Rectal smooth muscle tissue (tissue), 1 donor: ENCODE measurements at regions not wholly inside any gene's neighbourhood (a gene's known extent, or its start where the extent isn't known, plus 50 kb on each side); places are given as distances from the start of the nearest gene placed in this dataset.

Source experiments
- H3K27ac ChIP-seq: one replicate; pipeline ENCODE4 v1.7.0; 2013; ENCODE audit warnings: low read depth, low read length, inconsistent platforms
- H3K27me3 ChIP-seq: one replicate; pipeline ENCODE4 v1.7.0; 2013; ENCODE audit warnings: low read length; ENCODE audit not compliant: control insufficient read depth, insufficient read depth
- H3K36me3 ChIP-seq: one replicate; pipeline ENCODE4 v1.7.0; 2013; ENCODE audit warnings: low read length; ENCODE audit not compliant: control insufficient read depth, insufficient read depth
- H3K4me1 ChIP-seq: one replicate; pipeline ENCODE4 v1.7.0; 2013; ENCODE audit warnings: low read length; ENCODE audit not compliant: control insufficient read depth, insufficient read depth
- H3K4me3 ChIP-seq: one replicate; pipeline ENCODE4 v1.7.0; 2013; ENCODE audit warnings: low read length
- H3K9ac ChIP-seq: one replicate; pipeline ENCODE4 v1.7.0; 2013; ENCODE audit warnings: low read length

DNA sequence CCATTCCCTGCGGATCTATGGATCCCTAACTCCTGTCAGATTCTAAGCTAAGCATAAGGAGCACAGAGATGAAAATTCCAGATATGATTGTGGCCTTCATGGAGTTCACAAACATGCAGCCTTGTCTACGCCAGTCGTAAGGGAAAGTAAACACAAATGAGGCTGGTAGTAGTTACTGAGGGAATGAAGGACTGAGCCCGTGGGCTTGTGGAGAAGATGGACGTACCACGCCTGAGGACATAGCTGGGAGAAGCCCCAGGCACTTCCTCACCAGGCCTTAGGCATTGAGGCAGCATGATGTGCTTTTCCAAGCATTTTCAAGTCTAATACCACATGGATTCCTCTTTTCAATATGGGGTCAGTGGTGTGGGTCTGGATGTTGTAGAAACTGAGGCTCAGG lies 515.2 kb downstream of the BCL11B start:
- Histone ChIP-seq H3K4me3 (no peak overlapping the region), H3K27ac (no peak overlapping the region), H3K27me3 (no peaks in the 10 kb centered on the region), H3K9ac (no peak overlapping the region), H3K36me3 (no peaks in the 10 kb centered on the region), H3K4me1 (no peaks in the 10 kb centered on the region)

DNA sequence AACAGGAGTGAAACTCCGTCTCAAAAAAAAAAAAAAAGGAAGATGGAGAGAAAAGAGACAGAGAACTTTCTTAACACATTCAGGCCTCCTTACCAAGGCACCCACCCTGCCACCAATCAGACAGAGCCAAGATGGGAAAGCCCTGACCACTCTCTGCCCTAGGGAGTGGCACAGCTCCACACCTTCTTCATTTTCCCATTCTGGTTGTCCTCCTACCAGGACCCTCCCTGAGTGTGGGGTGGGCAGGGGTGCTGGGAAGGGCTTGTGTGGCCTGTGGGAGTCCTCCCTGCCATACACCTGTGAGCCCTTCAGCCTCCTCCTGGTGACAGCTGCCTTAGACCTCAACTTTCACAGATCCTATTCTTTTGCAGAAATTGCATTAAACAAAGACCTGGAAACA lies 513.6 kb downstream of the BCL11B start:
- Histone ChIP-seq H3K27ac (no peak overlapping the region), H3K9ac (no peak overlapping the region), H3K4me3 (no peak overlapping the region), H3K4me1 (no peaks in the 10 kb centered on the region), H3K36me3 (no peaks in the 10 kb centered on the region), H3K27me3 (no peaks in the 10 kb centered on the region)

GRCh38 chr14:98761993-98762392 lies 510.0 kb downstream of the BCL11B start:
- Histone ChIP-seq H3K9ac (no peak overlapping the region), H3K27ac (no peak overlapping the region), H3K36me3 (no peaks in the 10 kb centered on the region), H3K4me3 (no peak overlapping the region), H3K27me3 (no peaks in the 10 kb centered on the region), H3K4me1 (no peaks in the 10 kb centered on the region)

DNA sequence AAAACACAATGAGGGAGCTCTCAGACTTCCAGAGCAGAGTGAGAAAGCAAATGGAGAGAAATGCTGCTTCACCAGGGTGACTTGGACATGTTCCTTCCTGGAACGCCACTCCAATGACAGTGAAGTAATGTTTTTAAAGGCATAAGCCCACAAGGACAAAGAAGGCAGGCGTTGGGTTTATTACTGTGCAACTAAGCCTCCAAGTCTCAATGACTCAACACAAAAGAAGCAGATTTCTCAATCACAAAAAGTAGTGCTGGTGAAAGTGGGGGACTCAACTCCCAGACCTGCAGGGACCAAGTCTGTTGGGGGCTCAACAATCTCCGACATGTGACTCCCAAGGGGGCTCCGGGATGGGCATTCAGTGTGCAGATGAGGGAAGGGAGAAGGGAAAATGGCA lies 505.2 kb downstream of the BCL11B start:
- H3K4me3 ChIP-seq, result no peak overlapping the region
- H3K9ac ChIP-seq, result no peak overlapping the region
- H3K27ac ChIP-seq, result no peak overlapping the region
- H3K36me3 ChIP-seq, result no peaks in the 10 kb centered on the region
- H3K4me1 ChIP-seq, result no peaks in the 10 kb centered on the region
- no peaks in the 10 kb centered on the region for H3K27me3 ChIP-seq

GRCh38 chr14:98769326-98769725 lies 502.7 kb downstream of the BCL11B start:
- Histone ChIP-seq H3K36me3 (no peaks in the 10 kb centered on the region), H3K4me3 (no peak overlapping the region), H3K9ac (no peak overlapping the region), H3K4me1 (no peaks in the 10 kb centered on the region), H3K27me3 (no peaks in the 10 kb centered on the region), H3K27ac (no peak overlapping the region)

DNA sequence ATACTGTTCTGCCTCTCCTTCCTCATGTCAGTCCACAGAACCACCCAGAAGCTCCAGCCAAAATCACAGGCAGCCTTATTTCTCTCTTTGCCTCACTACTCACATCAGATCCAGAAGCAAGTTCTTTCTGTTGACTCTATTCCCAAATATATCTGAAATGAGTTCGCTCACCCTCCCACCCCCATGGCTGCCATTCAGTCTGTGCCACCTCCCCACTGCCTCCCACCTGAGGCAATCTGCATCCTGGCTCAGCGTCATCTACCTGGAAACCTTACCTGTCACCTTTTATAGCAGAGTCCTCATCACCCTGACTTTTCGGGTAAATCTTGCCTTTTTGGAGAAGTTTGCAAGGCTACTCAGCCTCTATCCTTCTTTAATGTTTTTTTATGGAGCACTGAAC lies 501.8 kb downstream of the BCL11B start:
- Histone ChIP-seq H3K4me1 (no peaks in the 10 kb centered on the region), H3K27me3 (no peaks in the 10 kb centered on the region), H3K36me3 (no peaks in the 10 kb centered on the region), H3K27ac (no peak overlapping the region), H3K4me3 (no peak overlapping the region), H3K9ac (no peak overlapping the region)

- H3K36me3 ChIP-seq, result no peaks in the 10 kb centered on the region
- no peaks in the 10 kb centered on the region for H3K27me3 ChIP-seq
- no peak overlapping the region for H3K4me3 ChIP-seq
- H3K27ac ChIP-seq, result no peak overlapping the region
- no peak overlapping the region for H3K9ac ChIP-seq
- H3K4me1 ChIP-seq, result no peaks in the 10 kb centered on the region
These were observed 498.2 kb downstream of the BCL11B start for GRCh38 chr14:98773814-98774213.

GRCh38 chr14:98775892-98776291 lies 496.1 kb downstream of the BCL11B start:
- no peaks in the 10 kb centered on the region for H3K36me3 ChIP-seq
- H3K27me3 ChIP-seq, result no peaks in the 10 kb centered on the region
- no peak overlapping the region for H3K27ac ChIP-seq
- H3K4me3 ChIP-seq, result no peak overlapping the region
- no peaks in the 10 kb centered on the region for H3K4me1 ChIP-seq
- H3K9ac ChIP-seq, result no peak overlapping the region

DNA sequence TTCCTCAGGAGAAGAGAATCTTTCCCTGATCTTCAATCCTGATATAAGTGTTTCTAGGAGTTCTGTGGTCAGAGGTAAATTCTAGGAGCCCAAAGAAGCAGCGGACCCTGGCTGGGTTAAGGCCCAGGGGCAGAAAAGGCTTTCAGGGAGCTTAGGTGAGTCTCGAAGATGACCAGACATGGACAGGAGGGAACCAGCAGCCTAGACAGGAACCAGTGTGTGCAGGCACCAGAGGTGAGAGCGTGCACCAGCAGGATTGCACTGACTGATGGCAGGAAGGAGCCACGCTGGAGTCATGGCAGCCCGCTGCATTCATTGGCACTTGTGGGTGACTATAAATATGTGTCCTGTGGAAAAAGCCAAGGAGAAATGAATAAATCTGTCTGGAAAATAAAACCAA lies 489.9 kb downstream of the BCL11B start:
- H3K27ac ChIP-seq, result no peak overlapping the region
- H3K4me3 ChIP-seq, result no peak overlapping the region
- no peaks in the 10 kb centered on the region for H3K27me3 ChIP-seq

GRCh38 chr14:98785578-98785977 lies 486.4 kb downstream of the BCL11B start:
- H3K9ac ChIP-seq, result no peak overlapping the region
- H3K4me1 ChIP-seq, result no peaks in the 10 kb centered on the region
- no peaks in the 10 kb centered on the region for H3K36me3 ChIP-seq
- H3K27ac ChIP-seq, result no peak overlapping the region
- no peak overlapping the region for H3K4me3 ChIP-seq
- no peaks in the 10 kb centered on the region for H3K27me3 ChIP-seq

More for the DNA sequence above, 489.9 kb downstream of the BCL11B start:
- no peaks in the 10 kb centered on the region for H3K36me3 ChIP-seq
- H3K4me1 ChIP-seq, result no peaks in the 10 kb centered on the region
- no peak overlapping the region for H3K9ac ChIP-seq

DNA sequence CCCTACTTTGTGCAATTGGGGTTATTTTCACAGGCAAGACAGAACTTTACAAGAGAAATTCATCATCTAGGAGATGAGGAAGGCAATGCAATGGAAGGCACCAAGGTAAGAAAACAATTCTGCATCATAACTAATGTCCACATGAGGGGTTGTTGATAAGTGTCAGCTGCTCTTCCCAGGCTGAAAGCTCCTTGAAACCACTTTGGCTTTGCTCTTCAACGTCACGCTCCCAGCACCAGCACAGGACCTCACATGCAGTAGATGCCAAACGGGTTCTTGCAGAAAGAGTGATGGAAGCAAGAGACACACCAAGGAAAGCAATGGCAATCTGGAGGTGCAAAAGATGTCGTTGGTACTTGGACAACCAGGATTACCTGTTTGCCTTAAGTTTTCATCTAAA lies 485.5 kb downstream of the BCL11B start:
- Histone ChIP-seq H3K4me1 (no peaks in the 10 kb centered on the region), H3K36me3 (no peaks in the 10 kb centered on the region), H3K27me3 (no peaks in the 10 kb centered on the region), H3K9ac (no peak overlapping the region), H3K27ac (no peak overlapping the region), H3K4me3 (no peak overlapping the region)

GRCh38 chr14:98791661-98792060 lies 480.3 kb downstream of the BCL11B start:
- no peaks in the 10 kb centered on the region for H3K36me3 ChIP-seq
- no peak overlapping the region for H3K9ac ChIP-seq
- no peak overlapping the region for H3K27ac ChIP-seq
- H3K4me3 ChIP-seq, result no peak overlapping the region
- no peaks in the 10 kb centered on the region for H3K27me3 ChIP-seq
- no peaks in the 10 kb centered on the region for H3K4me1 ChIP-seq

DNA sequence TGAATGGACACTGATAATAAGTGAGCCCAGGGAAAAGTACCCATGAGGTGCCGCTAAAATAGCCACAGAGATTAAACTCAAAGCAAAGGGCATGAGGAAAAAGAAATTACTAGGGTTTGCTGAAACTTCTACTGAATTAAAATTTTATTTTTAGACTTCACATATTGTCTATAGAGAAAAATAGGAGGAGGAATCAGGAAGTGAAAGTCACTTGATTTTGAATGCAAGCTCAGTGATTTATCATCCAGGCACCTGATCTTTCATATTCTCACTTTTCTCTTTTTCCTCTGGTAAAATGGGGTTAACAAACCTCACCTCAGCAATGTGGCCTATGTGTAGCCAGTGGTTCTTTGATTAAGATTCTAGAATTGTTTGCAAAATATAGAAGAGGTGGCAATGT lies 479.8 kb downstream of the BCL11B start:
- Histone ChIP-seq H3K27me3 (no peaks in the 10 kb centered on the region), H3K4me1 (no peaks in the 10 kb centered on the region), H3K36me3 (no peaks in the 10 kb centered on the region), H3K4me3 (no peak overlapping the region), H3K9ac (no peak overlapping the region), H3K27ac (no peak overlapping the region)

DNA sequence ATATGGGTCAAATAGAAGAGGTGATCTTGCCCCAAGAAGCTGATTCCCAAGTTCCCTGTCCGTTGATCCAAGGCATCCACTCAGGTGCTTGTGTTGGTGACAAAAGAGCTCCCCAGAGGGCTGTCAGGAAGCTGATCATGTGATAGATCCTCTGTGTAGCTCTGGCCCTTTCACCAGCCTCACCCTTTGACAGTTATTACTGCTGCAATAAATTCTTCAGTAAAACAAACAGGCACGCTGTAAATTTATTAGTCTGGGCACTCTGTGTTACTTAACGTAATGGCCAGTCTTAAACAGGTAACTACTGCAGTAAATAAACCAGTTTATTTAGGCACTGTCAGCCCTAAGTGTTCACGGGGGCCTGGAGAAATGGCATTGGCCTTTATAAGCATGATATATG lies 473.9 kb downstream of the BCL11B start:
- H3K27me3 ChIP-seq, result no peaks in the 10 kb centered on the region
- no peak overlapping the region for H3K4me3 ChIP-seq
- H3K27ac ChIP-seq, result no peak overlapping the region
- no peak overlapping the region for H3K9ac ChIP-seq
- H3K4me1 ChIP-seq, result no peaks in the 10 kb centered on the region
- H3K36me3 ChIP-seq, result no peaks in the 10 kb centered on the region
